DND-41 (cell line): ENCODE measurements at regions not wholly inside any gene's neighbourhood (a gene's known extent, or its start where the extent isn't known, plus 50 kb on each side); places are given as distances from the start of the nearest gene placed in this dataset.

ENCODE experiments used
- EZH2 ChIP-seq: IDR thresholded peaks from 3 replicates; pipeline ENCODE4 v1.6.1; 2012; ENCODE audit warnings: borderline replicate concordance, low read depth, mild to moderate bottlenecking, moderate library complexity, low read length, inconsistent platforms; ENCODE audit not compliant: severe bottlenecking
- TF ChIP-seq, protein P1 (sequence below): IDR thresholded peaks from 2 replicates; pipeline ENCODE4 v1.5.1; 2012; ENCODE audit warnings: borderline replicate concordance, low read length, moderate library complexity, mild to moderate bottlenecking; ENCODE audit not compliant: poor library complexity, severe bottlenecking; ENCODE audit errors: extremely low read depth

DNA sequence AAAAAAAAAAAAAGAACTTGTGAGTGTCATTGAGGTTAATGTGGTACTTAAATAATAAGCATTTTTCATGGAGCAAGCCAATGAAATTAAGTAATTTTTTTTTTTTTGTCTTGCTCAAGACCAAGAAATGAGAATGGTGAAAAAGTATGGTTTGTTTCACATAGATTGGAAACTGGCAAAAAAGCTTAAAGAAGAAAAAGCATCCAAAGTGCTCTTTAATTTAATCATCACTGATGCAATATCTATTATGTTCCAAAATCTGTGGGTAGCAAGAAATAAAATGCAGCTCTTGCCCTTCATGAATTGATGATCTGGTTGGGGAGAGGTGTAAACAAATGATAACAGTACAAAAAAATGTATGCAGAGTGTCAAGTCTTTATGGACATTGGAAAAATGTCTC, 980.6 kb downstream of the REEP3 start:
- TF ChIP-seq, protein P1, sequence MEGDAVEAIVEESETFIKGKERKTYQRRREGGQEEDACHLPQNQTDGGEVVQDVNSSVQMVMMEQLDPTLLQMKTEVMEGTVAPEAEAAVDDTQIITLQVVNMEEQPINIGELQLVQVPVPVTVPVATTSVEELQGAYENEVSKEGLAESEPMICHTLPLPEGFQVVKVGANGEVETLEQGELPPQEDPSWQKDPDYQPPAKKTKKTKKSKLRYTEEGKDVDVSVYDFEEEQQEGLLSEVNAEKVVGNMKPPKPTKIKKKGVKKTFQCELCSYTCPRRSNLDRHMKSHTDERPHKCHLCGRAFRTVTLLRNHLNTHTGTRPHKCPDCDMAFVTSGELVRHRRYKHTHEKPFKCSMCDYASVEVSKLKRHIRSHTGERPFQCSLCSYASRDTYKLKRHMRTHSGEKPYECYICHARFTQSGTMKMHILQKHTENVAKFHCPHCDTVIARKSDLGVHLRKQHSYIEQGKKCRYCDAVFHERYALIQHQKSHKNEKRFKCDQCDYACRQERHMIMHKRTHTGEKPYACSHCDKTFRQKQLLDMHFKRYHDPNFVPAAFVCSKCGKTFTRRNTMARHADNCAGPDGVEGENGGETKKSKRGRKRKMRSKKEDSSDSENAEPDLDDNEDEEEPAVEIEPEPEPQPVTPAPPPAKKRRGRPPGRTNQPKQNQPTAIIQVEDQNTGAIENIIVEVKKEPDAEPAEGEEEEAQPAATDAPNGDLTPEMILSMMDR, result no peak
- no peak for TF ChIP-seq EZH2
